SJCRH30 (cell line): ENCODE measurements at regions not wholly inside any gene's neighbourhood (a gene's known extent, or its start where the extent isn't known, plus 50 kb on each side); places are given as distances from the start of the nearest gene placed in this dataset.
"Not testable (repeated sequence)": the region's sequence is repeated elsewhere in the genome, so short reads cannot be mapped to it uniquely, and the experiment has no call there.

ENCODE experiments used
- DNase-seq, 2 experiments: peaks; one replicate each; pipeline ENCODE4 v3.0.0-alpha.2; 2015 to 2020
- H3K27ac ChIP-seq: fragments of 250-450 bp; sonication (Bioruptor Pico); 2 replicates; pipeline ENCODE4 v1.5.1; 2020; ENCODE audit warnings: mild to moderate bottlenecking, moderate library complexity
- H3K27me3 ChIP-seq: fragments of 250-450 bp; sonication (Bioruptor Pico); 2 replicates; pipeline ENCODE4 v1.5.1; 2020; ENCODE audit warnings: mild to moderate bottlenecking, moderate library complexity
- H3K36me3 ChIP-seq: fragments of 250-450 bp; sonication (Bioruptor Pico); 2 replicates; pipeline ENCODE4 v1.5.1; 2020; ENCODE audit warnings: mild to moderate bottlenecking, moderate library complexity
- H3K4me1 ChIP-seq: fragments of 250-450 bp; sonication (Bioruptor Pico); 2 replicates; pipeline ENCODE4 v1.5.1; 2020; ENCODE audit warnings: mild to moderate bottlenecking, moderate library complexity
- H3K4me3 ChIP-seq: fragments of 250-450 bp; sonication (Bioruptor Pico); 2 replicates; pipeline ENCODE4 v1.5.1; 2020; ENCODE audit warnings: mild to moderate bottlenecking, moderate library complexity
- H3K9me3 ChIP-seq: fragments of 250-450 bp; sonication (Bioruptor Pico); replicated peaks from 2 replicates; pipeline ENCODE4 v1.5.1; 2020; ENCODE audit warnings: mild to moderate bottlenecking, moderate library complexity

GRCh38 chr7:73918926-73919693 is 58.2 kb downstream of the TMEM270 start:
- Histone ChIP-seq H3K4me1 (no peaks in the 10 kb centered on the region), H3K4me3 (no peak overlapping the region), H3K27ac (no peak overlapping the region), H3K9me3 (no peaks in the 10 kb centered on the region), H3K27me3 (no peaks in the 10 kb centered on the region; the same call in 1 of the 2 replicates), H3K36me3 (no peaks in the 10 kb centered on the region)
- no peak for DNase-seq

- H3K36me3 ChIP-seq = no peaks in the 10 kb centered on the region
- no peak for DNase-seq
- no peaks in the 10 kb centered on the region for H3K9me3 ChIP-seq
- no peak overlapping the region for H3K4me3 ChIP-seq
- no peaks in the 10 kb centered on the region for H3K4me1 ChIP-seq
- no peak overlapping the region for H3K27ac ChIP-seq
- no peaks in the 10 kb centered on the region; the same call in 1 of the 2 replicates for H3K27me3 ChIP-seq
Observed at GRCh38 chr7:73919694-73920375, 58.9 kb downstream of the TMEM270 start.

DNA sequence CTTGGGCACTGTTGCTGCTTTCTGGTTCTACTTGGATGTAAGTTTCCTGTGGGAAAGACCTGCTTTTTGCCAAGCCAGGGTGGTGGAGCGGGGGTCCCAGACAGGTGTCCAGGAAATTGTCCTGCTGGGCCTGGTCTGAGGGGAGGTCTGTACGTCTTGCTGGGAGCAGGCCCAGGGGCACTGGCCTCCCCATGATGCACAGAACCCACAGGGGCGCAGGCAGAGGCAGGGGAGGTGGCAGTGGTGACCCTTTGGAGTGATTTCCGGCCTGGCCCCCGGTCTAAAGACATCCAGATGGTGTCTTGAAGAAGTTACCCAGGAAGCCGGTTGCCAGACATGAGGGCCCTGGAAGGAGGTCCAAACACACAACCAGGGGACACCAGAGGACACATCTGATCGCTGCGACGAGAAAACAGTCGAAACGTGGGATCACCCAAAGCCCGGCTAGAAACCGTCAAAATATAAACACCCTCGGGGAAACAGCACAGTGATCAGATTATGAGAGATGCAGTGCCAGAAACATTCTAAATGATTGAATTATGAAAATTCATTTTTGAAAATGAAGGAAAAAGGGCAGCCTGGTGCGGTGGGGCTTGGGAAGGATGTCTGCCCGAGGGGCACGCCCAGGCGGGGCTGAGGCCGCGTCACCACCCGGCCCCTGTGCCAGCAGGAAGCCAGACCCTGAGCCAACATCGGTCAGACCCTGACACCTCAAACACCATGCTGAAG is 59.6 kb downstream of the TMEM270 start:
- no peaks in the 10 kb centered on the region for H3K36me3 ChIP-seq
- no peak overlapping the region for H3K27ac ChIP-seq
- H3K9me3 ChIP-seq = no peaks in the 10 kb centered on the region
- H3K4me3 ChIP-seq = no peak overlapping the region
- no peaks in the 10 kb centered on the region for H3K4me1 ChIP-seq
- H3K27me3 ChIP-seq = no peaks in the 10 kb centered on the region; the same call in 1 of the 2 replicates
- no peak for DNase-seq

- no peak for DNase-seq
Observed at GRCh38 chr7:73921623-73922528, 60.9 kb downstream of the TMEM270 start.

GRCh38 chr7:73928644-73929043 is 67.7 kb downstream of the TMEM270 start:
- not testable (repeated sequence) for H3K27me3 ChIP-seq, DNase-seq, H3K4me1 ChIP-seq, H3K27ac ChIP-seq, H3K4me3 ChIP-seq, H3K36me3 ChIP-seq, H3K9me3 ChIP-seq

More at GRCh38 chr7:73921623-73922528, 60.9 kb downstream of the TMEM270 start:
- no peaks in the 10 kb centered on the region for H3K4me1 ChIP-seq
- H3K9me3 ChIP-seq = 0 out of 2 replicates have a peak, but pooled peaks cover 3% of the 10 kb centered on the region
- H3K27me3 ChIP-seq = no peaks in the 10 kb centered on the region; the same call in 1 of the 2 replicates
- H3K27ac ChIP-seq = no peak overlapping the region
- no peak overlapping the region for H3K4me3 ChIP-seq
- no peaks in the 10 kb centered on the region for H3K36me3 ChIP-seq

GRCh38 chr7:73931502-73931901 is 70.5 kb downstream of the TMEM270 start:
- H3K9me3 ChIP-seq = no peaks in the 10 kb centered on the region
- H3K27ac ChIP-seq = no peak overlapping the region
- H3K36me3 ChIP-seq = no peaks in the 10 kb centered on the region
- no peaks in the 10 kb centered on the region for H3K27me3 ChIP-seq
- no peaks in the 10 kb centered on the region for H3K4me1 ChIP-seq
- H3K4me3 ChIP-seq = no peak overlapping the region
- DNase-seq = no peak

- no peak overlapping the region for H3K4me3 ChIP-seq
- no peaks in the 10 kb centered on the region for H3K9me3 ChIP-seq
- no peaks in the 10 kb centered on the region for H3K36me3 ChIP-seq
- no peaks in the 10 kb centered on the region for H3K4me1 ChIP-seq
- H3K27ac ChIP-seq = no peak overlapping the region
- no peak for DNase-seq
- no peaks in the 10 kb centered on the region for H3K27me3 ChIP-seq
Observed at GRCh38 chr7:73932364-73932763, 71.4 kb downstream of the TMEM270 start.

DNA sequence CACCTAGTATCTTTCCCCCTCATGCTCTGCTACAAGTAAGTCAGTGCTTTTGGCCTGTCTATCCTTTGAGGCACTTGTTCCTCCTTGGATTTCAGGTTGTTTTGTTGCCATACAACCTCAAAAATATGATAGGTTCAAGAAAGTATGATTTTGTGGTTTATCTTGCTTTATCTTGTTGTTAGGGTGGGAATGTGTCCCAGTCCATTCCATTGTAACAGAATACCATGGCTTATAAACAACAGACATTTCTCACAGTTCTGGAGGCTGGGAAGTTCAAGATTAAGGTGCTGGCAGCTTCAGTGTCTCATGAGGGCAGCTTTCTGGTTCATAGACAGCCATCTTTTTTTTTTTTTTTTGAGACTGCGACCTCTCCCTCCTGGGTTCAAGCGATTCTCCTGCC is 72.1 kb downstream of the TMEM270 start:
- H3K27ac ChIP-seq = no peak overlapping the region
- no peaks in the 10 kb centered on the region for H3K27me3 ChIP-seq
- no peaks in the 10 kb centered on the region for H3K9me3 ChIP-seq
- DNase-seq = no peak
- no peaks in the 10 kb centered on the region for H3K36me3 ChIP-seq
- H3K4me3 ChIP-seq = no peak overlapping the region
- no peaks in the 10 kb centered on the region for H3K4me1 ChIP-seq

DNA sequence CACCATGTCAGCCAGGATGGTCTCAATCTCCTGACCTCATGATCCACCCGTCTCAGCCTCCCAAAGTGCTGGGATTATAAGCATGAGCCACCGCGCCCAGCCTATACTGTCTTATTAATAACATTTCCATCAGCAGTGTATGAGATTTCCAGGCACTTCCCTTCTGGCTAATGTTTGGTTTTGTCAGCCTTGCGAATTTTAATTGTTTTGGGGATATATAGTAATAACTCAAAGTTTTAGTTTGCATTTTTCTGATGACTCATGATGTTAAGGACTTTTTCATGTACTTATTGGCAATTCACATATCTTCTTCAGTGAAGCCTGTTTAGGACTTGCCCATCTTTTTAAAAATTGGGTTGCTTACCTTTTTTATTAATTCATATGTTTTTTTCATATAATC is 76.0 kb downstream of the TMEM270 start:
- Histone ChIP-seq H3K4me1 (no peaks in the 10 kb centered on the region), H3K36me3 (no peaks in the 10 kb centered on the region), H3K9me3 (peaks cover 17% of the 10 kb centered on the region), H3K27ac (no peak overlapping the region), H3K4me3 (no peak overlapping the region), H3K27me3 (no peaks in the 10 kb centered on the region)
- no peak for DNase-seq

DNA sequence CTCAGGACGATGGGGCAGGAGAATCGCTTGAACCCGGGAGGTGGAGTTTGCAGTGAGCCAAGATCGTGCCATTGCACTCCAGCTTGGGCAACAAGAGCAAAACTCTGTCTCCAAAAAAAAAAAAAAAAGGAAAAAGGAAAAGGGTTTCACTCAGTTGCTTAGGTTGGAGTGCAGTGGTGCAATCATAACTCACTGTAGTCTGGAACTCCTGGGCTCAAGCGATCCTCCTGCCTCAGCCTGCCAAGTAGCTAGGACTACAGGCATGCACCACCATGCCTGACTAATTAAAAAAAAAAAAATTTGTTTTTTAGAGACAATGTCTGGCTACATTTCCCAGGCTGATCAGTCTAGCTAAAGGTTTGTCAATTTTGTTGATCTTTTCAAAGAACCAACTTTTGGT is 76.7 kb downstream of the TMEM270 start:
- not testable (repeated sequence) for H3K27ac ChIP-seq, H3K36me3 ChIP-seq, H3K4me1 ChIP-seq, H3K4me3 ChIP-seq, H3K27me3 ChIP-seq, DNase-seq
- H3K9me3 ChIP-seq = peaks cover 17% of the 10 kb centered on the region

GRCh38 chr7:73939528-73939927 is 78.6 kb downstream of the TMEM270 start:
- Histone ChIP-seq H3K27ac (no peak overlapping the region), H3K27me3 (no peaks in the 10 kb centered on the region), H3K36me3 (no peaks in the 10 kb centered on the region), H3K4me3 (no peak overlapping the region), H3K4me1 (no peaks in the 10 kb centered on the region), H3K9me3 (peaks cover 17% of the 10 kb centered on the region)
- DNase-seq = no peak

DNA sequence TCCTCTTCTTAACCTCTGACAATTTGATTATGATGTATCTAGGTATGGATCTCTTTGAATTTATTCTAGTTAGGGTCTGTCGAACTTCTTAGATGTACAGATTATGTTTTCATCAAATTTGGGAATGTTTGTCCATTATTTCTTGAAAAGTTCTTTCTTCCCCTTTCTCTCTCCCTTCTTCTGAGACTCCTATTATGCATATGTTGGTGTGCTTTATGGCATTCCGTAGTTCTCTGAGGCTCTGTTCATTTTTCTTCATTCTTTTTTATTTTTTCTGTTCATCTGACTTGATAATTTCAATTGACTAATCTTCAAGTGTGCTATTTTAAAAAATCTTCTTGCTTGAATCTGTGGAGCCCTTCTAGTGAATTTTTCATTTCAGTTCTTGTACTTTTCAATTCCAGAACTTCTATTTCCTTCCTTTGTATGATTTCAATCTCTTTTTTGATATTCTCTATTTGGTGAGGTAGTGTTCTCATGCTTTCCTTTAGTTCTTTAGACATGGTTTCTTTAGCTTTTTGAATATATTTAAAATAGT is 79.8 kb downstream of the TMEM270 start:
- Histone ChIP-seq H3K9me3 (peaks cover 25% of the 10 kb centered on the region), H3K27ac (no peak overlapping the region), H3K4me3 (no peak overlapping the region), H3K27me3 (no peaks in the 10 kb centered on the region), H3K4me1 (no peaks in the 10 kb centered on the region), H3K36me3 (peaks cover 3% of the 10 kb centered on the region; the same call in 1 of the 2 replicates)
- DNase-seq = no peak

DNA sequence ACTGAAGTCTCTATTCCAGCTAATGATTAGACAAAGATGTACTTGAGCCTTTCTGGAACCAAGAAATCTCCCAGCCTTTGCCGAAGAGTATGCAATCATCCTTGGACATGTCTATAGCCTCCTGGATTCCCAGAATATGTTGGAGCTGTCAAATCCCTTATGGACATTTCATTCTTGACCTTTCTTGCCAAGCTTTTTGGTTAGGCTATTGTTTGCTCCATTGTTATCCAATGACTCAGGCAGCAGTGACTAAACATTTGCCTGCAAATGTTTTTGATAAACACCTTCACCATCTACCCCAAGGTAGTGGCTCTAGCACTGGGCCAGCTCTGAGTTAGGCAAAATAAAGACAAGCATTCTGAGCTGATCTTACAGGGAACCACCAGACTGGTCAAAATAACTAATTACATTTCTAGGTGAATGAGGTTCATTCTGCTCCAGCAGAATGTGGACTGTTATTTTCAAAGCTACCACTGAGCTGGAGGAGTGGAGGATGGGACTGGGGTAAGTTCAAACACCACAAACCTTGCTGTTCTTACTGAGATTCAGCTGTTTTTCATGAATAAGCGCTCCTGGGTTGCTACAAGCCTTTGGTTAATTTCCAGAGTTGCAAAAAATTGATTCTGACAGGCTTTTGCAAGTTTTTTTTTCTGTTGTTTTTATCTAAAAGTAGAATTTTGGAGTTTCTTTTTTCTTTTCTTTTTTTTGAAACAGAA is 81.0 kb downstream of the TMEM270 start:
- H3K36me3 ChIP-seq = peaks cover 3% of the 10 kb centered on the region; the same call in 1 of the 2 replicates
- peaks cover 25% of the 10 kb centered on the region for H3K9me3 ChIP-seq
- no peak overlapping the region for H3K27ac ChIP-seq
- no peak for DNase-seq
- no peak overlapping the region for H3K4me3 ChIP-seq
- no peaks in the 10 kb centered on the region for H3K27me3 ChIP-seq
- H3K4me1 ChIP-seq = no peaks in the 10 kb centered on the region
